Right lobe of liver (tissue), 4 donors: ENCODE measurements at regions not wholly inside any gene's neighbourhood (a gene's known extent, or its start where the extent isn't known, plus 50 kb on each side); places are given as distances from the start of the nearest gene placed in this dataset.

ENCODE experiments used
- CTCF ChIP-seq, 4 donors: fragments of 200-600 bp in 3 of 4; fragments of 450-650 bp in 1 of 4; IDR thresholded peaks; one replicate each; pipeline versions ENCODE4 v1.5.1 to v1.8.0; 2016 to 2022; ENCODE audit warnings: antibody characterized with exemption in 4 of 4, mild to moderate bottlenecking in 2 of 4
- POLR2A ChIP-seq: fragments of 450-650 bp; IDR thresholded peaks from one replicate; pipeline ENCODE4 v1.6.1; 2017; ENCODE audit warnings: antibody characterized with exemption, mild to moderate bottlenecking
- donor health status: DM: no; HTN: no; CAD: no.
- donor health status: DM: no; HTN: no; CAD: no.
- donor health status: DM: no; HTN: yes; CAD: no.

- TF ChIP-seq CTCF (IDR thresholded peaks at IDR 0.05), result no peak
- TF ChIP-seq POLR2A, result no peak
These were observed 261.8 kb upstream of the CBLB start for GRCh38 chr3:106130384-106131198.
